ENCODE measurements at regions not wholly inside any gene's neighbourhood (a gene's known extent, or its start where the extent isn't known, plus 50 kb on each side); places are given as distances from the start of the nearest gene placed in this dataset.

DNA sequence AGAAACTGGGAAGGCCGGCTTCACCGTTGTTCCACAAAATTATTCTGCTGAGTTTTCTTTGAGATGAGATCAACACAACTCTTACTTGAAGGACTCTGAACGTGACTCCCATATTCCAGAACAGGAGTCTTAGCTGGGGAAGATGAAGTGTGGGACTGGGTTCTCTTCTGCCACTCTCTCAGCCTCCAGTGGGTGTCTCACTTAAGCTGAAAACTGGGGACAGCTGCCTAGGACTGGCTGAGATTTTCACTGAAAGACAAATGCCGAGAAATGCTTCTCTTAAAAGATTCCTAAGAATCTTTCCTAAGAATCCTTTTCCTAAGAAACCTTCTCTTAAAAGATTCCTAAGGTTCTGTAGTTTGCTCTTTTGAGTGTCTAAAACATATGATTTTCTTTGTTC is 156.6 kb upstream of the LHCGR start:
- DNase-seq = peak in 1 of 2 experiments; percentile 55

DNA sequence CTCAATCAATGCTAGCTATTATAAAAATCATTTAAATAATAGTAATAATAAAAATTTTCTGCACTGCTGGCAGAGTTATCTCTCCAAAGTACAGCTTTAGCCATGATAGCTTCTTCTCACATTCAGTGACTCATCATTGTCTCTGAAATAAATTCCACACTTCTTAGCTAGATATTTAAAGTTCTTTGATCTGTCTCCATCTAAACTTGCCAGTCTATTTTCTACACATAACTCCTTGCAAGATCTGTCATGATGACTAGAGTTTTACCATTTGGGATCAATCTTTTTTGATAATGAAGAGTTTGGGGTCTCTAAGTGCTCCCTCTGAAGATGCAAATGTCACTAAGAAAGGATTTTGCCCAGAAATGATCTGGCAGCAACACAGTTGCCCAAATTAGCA is 155.4 kb upstream of the LHCGR start:
- DNase-seq = no peak

DNA sequence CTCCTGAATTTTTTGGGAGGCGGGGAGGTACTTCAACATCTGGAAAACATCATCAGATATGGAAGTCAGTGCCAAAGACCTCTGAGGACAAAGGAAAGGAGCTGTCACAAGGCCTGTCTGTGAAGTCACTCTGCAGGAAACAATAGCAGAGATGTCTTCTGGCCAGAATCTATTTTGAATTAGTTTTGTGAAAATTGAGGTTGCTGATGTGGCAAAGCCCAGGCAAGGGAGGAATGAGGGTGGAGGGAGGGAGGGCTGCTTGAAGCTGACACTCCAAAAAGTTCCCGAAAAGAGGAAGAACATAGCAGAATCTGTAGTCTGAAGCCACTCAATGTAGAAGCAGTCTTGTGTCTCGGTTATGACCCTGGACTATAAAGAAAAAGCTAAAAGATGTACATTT is 151.1 kb upstream of the LHCGR start:
- DNase-seq = no peak

DNA sequence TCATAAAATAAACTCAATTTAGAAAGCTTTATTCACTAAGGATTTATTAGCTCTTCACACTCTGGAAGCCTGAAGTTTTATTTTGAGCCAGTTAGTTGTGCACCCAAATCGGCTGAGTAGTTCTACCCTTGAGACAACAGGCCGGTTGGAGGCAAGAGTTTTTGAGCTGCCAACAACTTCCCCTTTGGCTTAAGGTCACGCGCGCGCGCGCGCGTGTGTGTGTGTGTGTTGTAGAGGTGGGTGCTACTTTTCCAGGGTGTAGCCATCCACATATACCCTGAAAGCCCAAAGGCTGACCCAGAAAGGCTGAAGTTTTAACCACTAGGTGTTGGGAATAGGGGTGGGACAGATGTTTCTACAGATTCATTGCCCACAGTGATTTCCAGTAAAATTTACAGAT is 150.2 kb upstream of the LHCGR start:
- no peak for DNase-seq

DNA sequence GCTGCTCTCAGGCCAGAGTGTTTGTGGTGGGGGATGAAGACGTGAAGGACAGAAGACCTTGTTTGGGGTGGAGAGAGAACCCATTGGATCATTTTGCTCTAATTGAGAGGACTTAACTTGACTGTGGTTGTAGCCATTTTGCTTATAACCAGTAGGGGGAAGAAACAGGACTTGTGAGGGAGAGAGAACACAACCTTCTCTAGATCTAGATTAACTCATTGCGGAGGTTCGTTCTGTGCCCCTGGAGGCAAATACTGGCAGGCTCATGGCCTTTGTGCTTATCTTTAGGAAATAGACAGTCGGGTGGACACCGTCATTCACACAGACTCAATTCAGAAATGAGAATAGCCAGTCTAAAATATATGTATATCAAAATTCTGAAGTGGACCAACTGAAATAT is 147.0 kb upstream of the LHCGR start:
- DNase-seq = no peak

DNA sequence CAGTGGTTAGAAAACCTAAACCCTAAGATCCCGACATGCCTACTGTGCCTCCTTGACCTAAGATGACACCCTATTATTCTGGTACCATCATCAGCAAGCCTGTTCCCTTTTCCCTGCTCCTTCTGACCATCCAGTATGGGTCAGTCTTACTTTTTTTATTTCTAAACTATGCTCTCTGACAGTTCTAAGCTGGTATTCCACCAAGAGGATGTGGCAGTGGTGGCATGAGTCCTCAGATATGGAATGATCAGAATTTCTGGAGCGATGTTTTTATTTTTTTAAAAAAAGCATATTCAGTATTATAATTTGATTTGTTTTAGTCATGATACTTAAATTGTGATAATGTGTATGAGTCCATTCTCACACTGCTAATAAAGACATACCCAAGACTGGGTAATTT is 145.9 kb upstream of the LHCGR start:
- DNase-seq = no peak

DNA sequence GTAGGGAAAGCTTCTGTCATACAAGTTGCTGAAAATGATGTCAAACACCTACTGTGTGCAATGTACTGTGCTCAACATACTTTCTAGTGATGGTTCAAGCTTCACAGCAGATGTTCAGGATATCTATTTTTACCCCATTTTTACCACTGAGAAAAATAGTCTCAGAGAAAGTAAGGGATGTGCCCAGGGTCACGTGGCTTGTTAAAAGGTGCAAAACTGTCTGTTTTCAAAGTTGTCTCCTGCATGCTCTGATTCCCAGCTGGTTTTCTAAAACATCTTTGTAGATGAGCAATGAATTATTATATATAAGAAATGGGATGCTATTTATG is 145.5 kb upstream of the LHCGR start:
- no peak for DNase-seq

DNA sequence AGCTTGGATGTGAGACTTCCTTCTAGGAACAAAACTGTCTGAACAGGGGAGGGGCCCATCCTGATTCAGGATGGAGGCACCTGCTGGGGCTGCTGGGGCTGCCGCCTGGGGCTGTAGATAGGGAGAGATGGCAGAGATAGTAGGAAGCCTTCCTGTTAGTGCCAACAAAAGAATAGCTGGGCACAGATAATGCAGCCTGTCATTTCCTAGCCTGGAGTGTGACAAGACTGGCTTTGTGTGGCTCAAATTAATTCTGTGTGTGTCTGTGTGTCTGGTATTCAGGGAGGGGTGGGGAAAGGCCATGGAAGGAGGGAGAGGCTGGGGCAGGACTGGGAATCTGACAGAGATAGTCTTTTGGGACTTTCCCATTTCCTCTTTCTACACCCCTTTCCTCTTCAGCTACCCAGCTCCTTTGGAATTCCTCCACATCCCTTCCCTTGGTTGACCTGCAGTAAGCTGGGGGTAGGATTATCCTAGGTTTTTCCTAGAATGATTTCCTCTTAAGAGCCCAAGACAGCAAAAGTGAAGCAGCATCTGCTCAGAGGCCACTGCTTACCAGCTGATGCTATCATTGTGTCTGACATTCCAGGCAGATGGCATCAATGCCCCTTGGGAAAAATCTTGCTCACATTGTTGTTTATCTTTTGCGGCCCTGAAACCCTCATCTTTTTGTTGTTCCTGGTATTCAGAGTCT is 144.9 kb upstream of the LHCGR start:
- peak; percentile 20 to 72 for DNase-seq

DNA sequence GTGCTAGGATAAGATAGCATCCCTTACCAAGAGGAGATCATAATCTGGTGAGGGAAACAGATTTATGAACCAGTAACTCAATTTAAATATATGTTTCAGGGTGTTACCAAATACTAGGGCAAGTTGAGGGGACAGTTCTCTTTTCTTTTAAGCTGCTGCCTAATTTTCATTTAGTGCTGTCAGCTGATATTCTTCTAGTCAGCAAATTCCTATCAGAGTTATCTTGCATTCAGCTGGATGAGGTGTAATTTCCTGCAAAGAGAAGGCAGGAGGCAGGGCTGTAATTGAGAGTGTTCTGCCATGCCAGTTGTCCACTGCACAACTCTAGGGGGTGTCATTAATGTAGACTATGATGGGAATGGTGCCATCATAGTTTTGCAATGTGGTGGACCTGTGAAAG is 141.3 kb upstream of the LHCGR start:
- no peak for DNase-seq

DNA sequence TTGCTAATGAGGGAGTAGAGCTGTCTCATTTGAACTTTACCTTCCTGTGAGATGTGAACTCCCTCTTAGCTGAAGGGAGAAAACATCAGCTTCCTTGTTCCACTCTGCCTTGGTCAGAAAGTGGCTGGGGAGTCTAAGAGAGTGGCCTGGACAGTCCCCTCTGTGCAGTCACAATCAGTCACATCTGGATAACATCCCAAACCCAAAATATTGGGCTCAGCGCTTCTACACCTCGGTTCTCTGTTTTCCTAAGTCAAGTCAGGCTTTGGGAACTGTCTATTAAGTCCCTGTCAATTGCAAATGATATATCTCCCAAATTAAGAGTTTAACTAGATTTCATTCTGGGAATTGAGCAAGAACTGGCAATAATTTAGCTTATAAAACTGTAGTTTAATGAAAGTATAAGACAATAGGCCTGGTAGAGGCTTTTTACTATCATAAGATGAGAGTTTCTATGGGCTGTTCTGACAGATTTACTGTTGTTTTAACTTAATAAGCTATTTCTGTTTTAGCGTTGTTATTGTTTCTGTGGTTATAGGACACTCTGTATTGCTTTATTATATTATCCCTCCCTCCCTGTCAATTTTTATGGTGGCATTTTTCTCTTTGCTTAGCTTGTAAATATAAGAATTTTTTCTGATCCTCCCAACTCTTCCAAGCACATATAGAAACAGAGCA is 135.1 kb upstream of the LHCGR start:
- DNase-seq = no peak

DNA sequence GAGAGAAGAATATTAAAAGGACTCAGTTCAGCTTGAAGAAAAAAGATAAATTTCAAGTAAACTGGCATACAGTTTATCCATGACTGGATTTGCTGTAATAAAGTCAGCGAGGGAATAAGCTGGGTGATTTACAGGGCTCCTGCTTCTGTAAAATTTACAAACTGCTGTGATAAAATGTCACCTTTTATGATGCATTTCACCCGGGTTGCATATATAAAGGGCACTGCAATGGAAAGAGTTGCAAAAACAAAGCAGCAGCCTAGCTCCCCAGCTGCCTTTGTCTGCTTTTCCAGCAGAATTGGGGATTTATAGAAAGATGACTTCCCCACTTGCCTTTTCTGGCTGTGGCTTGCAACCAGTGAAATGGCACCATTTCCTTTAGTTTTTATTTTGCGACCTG is 132.5 kb upstream of the LHCGR start:
- no peak for DNase-seq

DNA sequence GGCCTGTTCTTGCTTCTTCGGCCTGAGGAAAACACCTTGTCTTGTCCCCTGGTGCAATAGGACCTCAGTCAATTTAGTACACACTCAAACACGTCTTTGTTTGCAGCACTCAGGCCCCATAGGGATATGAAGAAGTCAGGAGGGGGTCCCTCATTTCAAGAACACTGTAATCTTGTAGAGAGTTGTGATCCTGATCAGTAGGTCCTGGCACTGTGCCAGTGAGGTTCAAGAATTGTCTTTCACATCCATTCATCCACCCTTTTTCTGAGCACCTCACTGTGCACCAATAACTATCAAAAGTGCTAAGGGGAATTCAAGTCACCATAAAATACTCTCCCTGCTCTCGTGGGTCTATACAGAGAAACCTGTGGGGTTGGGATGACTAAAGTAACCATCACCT is 131.4 kb upstream of the LHCGR start:
- DNase-seq = no peak

DNA sequence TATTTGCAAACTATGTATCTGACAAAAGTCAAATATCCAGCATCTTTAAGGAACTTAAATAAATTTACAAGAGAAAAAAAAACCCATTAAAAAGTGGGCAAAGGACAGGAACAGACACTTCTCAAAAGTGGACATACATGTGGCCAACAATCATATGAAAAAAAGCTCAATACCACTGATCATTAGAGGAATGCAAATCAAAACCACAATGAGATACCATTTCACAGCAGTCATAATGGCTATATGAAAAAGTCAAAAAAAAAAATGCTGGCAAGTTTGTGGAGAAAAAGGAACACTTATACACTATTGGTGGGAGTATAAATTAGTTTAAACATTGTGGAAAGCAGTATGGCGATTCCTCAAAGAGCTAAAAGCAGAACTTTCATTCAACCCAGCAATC is 130.3 kb upstream of the LHCGR start:
- DNase-seq = no peak

DNA sequence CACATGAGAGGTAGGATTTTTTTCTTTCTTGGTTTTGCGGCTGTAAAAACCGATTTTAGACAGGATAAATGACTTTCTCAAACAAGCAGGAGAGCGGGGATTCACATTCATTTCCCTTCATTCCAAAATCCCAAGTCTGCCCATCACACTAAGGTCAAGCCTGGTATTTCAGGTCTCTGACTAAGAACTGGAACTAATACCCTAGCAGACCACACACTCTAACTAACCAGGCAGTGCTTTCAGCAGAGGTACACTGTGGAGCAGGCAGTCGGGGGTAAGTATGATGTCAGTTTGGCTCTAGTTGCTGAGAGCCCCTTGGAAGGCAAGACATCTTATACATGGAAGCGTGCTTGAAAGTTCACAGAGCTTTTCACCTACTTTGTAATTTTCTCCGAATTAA is 128.1 kb upstream of the LHCGR start:
- DNase-seq = no peak

DNA sequence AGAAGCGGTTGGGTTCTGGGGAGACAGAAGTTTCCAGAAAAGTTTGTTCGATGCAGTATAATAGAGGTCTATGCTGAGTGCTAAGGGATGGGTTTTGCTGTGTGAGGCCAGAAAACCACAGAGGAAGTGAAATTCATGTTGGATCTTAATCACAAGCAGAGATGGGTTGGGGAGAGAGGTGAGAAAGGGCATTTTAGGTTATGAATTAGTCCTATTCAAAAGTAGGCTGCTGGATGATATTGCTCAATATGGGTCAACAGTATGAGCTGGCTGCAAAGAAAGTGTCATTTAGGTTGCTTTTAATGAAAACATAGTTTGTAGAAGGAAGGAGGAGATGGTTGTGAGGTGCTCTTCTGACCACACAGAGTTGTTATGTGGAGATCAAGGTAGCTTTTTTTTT is 118.8 kb upstream of the LHCGR start:
- no peak for DNase-seq

DNA sequence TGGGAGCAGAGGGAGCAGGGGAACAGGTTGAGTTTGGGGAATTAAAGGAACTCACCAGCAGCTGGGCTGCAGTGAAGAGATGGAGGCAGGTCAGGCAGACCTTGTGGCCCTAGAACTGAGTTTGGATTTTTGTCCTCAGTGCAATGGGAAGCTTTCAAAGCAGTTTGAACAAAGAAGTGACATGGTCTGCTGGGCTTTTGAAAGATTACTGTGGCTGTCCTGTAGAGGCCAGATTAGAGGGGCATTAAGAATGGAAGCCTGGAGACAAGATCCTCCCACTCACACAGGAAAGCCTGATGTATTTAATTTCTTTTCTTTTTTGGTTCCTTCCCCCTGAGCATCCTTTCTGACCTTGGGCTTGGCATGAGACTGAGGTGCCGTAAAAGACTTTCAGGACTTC is 118.1 kb upstream of the LHCGR start:
- DNase-seq = no peak

DNA sequence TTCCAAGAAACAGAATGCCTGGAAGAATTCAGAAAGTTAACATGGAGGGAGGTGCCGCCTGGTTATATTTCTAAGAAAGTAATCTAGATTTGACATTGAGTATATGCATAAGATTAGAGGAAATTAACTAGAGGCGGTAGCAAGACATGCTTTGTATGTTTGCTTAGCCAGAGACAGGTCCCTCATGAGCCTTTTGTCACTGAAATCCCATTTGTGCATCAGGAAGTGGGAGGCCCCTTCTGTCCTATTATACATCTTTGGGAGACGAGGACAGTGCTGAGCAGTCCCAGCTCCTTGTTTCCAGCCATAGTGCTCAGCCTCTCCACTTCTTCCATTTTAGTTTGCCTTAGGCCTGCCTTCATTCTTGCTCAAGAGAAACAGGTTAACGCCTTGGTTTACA is 115.4 kb upstream of the LHCGR start:
- no peak for DNase-seq

DNA sequence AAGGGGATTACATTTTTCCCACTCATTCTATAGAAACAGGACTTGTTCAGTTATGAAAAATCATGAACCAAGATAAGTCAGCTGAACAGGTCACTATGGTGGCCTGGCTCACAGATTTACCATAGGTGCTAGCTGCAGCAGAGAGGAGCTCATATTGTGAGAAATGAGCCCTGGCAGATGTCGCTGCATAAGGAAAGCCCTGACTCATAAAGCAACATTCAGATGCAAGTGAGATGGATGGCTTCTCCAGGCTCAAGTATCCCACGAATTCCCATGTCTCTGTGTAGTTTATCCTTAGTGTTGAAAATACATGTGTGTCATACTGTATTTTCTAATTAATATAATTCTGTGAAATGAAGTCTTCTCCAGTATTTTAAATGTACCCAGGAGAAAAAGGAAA is 115.0 kb upstream of the LHCGR start:
- DNase-seq = peak in 1 of 2 experiments; percentile 51

DNA sequence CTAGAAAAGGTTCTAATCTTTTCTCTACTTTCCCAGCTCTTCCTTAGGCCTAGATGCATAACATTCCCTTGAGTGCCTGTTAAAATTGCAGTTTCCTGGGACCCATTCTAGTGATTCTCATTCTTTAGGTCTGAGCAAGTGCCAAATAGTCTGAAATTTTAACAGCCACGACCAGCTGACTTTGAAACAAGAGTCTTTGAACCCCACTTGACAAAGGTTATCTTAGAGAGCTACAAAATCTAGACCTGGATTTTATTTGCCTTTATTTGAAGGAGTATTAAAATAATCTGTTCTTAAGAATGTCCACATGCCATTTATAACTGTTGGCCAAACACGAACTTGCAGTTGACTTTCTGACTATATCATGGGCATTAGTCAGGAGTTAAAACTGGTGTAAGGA is 110.2 kb upstream of the LHCGR start:
- no peak for DNase-seq

DNA sequence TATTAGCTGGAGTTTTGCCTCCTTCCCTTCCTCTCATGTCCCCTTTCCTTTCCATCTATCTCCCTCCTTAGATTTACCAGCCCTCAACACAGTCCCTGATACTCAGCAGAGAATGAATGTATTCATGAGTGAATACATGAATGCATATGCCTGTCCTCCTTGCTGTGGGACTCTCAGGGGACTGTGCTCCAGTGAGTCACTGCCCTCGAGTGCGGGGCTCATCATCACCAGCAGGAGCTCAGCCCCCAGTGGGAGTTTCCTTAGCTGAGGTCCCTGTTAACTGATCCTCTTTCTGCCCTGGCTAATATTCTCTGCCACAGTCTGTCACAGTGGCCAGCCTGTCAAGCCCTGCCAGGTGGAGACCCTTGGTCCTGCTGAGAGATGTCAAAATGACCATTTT is 104.9 kb upstream of the LHCGR start:
- DNase-seq = peak in 1 of 2 experiments; percentile 31

DNA sequence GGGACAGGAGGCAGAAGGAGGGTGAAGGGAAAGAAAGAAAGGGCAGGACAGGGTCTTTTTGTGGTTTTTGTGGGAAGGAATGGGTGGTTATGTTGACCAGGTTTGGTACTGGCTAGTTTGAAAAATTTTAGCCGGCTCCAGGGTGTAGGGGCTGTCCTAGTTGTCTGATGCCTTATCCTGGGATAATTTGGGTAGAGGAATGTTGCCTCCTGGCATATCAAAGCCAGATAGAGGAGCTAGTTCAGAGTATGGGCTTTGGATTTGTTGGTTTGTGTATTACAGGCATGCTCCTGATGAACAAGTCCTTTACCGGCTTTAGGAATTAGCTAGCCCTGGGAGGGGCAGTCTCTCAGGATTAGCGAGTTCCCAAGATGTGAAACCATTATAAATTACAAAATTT is 101.1 kb upstream of the LHCGR start:
- DNase-seq = no peak

DNA sequence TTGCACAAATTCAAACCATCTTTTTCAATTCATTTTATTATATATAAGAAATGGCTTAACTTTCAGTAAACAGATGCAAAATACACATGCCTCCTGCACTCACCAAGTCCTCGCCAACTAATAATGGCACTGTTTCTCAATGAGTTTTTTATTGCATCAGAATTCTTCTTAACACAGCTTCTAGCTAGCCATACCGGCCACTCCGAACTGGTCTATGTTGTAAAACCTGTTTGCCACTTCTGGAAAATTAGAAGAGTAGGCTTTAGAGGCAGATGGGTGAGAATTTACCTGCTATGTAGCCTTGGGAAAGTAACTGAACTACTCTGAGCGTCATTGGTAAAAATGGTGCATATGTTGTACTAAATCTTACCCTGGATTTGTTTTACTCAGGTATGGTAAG is 100.6 kb upstream of the LHCGR start:
- no peak for DNase-seq

DNA sequence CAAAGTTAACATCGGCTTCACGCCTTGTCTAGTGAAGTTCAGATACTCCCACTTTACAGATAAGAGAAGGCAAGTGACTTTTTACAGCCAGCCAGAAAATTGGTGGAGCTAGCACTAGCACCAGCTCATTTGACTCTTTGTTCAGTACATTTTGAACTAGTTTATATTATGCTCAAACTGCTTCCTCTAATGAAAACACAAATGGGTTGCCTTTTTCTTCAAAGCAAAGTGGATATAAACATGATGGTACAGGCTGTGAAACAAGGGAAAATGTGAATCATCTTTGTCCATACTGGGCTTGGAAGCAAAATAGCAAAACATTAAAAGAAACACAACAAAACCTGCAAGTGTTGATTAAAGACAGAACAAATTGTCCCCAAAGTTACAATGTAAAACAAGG is 99.6 kb upstream of the LHCGR start:
- no peak for DNase-seq

DNA sequence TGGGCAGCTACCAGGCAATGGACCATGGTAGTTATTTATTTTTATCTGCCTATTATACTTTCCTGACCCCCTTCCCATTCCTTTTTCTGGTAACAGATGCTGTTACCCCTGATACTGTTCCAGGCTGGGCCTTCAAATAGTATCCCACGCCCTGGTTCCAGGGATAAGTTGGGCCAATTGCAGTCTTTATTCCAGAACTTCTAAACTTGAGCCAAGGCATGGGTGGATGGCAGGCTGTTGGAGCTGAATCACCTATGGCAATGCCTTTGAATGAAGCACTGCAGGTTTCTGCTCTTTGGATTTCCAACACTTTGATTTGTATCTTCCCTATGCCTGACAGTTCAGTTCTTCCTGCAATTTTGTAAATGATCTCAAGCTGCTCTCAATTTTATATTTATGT is 99.2 kb upstream of the LHCGR start:
- DNase-seq = no peak

DNA sequence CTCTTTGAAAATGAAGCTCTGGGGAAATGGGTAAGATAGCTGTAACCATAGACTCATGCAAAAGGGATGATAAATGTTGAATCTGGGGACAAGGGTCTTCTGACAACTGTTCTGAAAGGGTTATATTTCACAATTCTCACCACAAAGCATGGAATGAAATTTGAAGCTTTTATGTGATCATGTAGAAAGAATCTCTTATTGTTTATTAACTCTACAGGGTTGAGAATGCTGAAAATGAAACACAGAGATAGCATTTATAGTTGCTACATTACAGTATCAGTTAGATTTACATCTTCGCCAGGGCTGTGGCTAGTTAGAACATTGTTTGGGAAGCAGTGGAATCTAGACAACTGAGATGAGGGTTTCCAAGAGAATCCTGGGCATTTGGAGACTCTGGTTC is 97.4 kb upstream of the LHCGR start:
- DNase-seq = no peak
